Esophagus squamous epithelium (tissue), 5 donors: ENCODE measurements at regions not wholly inside any gene's neighbourhood (a gene's known extent, or its start where the extent isn't known, plus 50 kb on each side); places are given as distances from the start of the nearest gene placed in this dataset.
A peak's percentile ranks its signal among the peaks of the same experiment; 100 is the strongest.

Experiments used
- DNase-seq: peaks from one replicate; lab custom pipeline; 2025; lab: John Stamatoyannopoulos, UW
- H3K27ac ChIP-seq, 4 donors: fragments of 200-600 bp; sonication (generic); one replicate each; pipeline ENCODE4 v1.5.1; 2016 to 2019; ENCODE audit warnings: mild to moderate bottlenecking in 1 of 4
- H3K27me3 ChIP-seq, 4 donors: fragments of 200-600 bp; sonication (generic); 1 replicate in 3 of 4; 2 replicates in 1 of 4; pipeline versions ENCODE4 v1.5.1 to v1.6.0; 2017 to 2021; ENCODE audit warnings: antibody characterized with exemption in 1 of 4
- H3K36me3 ChIP-seq, 3 donors: fragments of 200-600 bp; sonication (generic); one replicate each; pipeline ENCODE4 v1.5.1; 2016 to 2019
- H3K4me1 ChIP-seq, 3 donors: fragments of 200-600 bp; sonication (generic); one replicate each; pipeline ENCODE4 v1.5.1; 2017 to 2019
- H3K4me3 ChIP-seq, 4 donors: fragments of 200-600 bp; sonication (generic); 1 replicate in 3 of 4; 2 replicates in 1 of 4; pipeline ENCODE4 v1.5.1; 2016 to 2019; ENCODE audit warnings: mild to moderate bottlenecking in 2 of 4, moderate library complexity in 1 of 4
- H3K9me3 ChIP-seq, 3 donors: fragments of 200-600 bp; sonication (generic); one replicate each; pipeline ENCODE4 v1.5.1; 2016 to 2019
- CTCF ChIP-seq, 6 experiments: fragments of 450-650 bp in 4 of 6; fragments of 200-600 bp in 2 of 6; sonication (generic) in 2 of 6; IDR thresholded peaks; one replicate each; pipeline ENCODE4 v1.5.1; 2016 to 2019; ENCODE audit warnings: antibody characterized with exemption in 6 of 6, mild to moderate bottlenecking in 4 of 6, moderate library complexity in 4 of 6
- POLR2A ChIP-seq, 4 donors: fragments of 450-650 bp; IDR thresholded peaks; one replicate each; pipeline ENCODE4 v1.6.1; 2017; ENCODE audit warnings: antibody characterized with exemption in 4 of 4, mild to moderate bottlenecking in 4 of 4, moderate library complexity in 3 of 4
- WGBS, 2 donors: methylation state at CpG; one replicate each; pipeline ENCODE4 v1.1.5; 2018; 5-methylcytosine and 5-hydroxymethylcytosine counted together
- intact Hi-C: fragments of 100-400 bp; cut with DNase I; formaldehyde crosslinking; loops from one replicate; pipeline ENCODE4 v1.15.0; 2022
- donor health status: DM: yes; HTN: yes; CAD: no.

- intact Hi-C loops, result no loop called here
- peak overlapping the region in 3 of 4 donors; percentile 60 to 76 (median 72) for H3K27ac ChIP-seq
- H3K36me3 ChIP-seq, result peaks cover 0 to 7% (median 0%) of the 10 kb centered on the region in 3 donors
- no peak for TF ChIP-seq POLR2A (IDR thresholded peaks at IDR 0.05)
- no peak for TF ChIP-seq CTCF (IDR thresholded peaks at IDR 0.05)
- H3K4me3 ChIP-seq, result no peak overlapping the region
- DNase-seq, result no peak
- H3K4me1 ChIP-seq, result peaks cover 5 to 78% (median 20%) of the 10 kb centered on the region in 3 donors
- 88 to 89% methylated on average over 6 of the region's 6 CpGs for WGBS, 2 donors
- no peaks in the 10 kb centered on the region for H3K27me3 ChIP-seq
- H3K9me3 ChIP-seq, result no peaks in the 10 kb centered on the region
Observed at GRCh38 chr19:34309368-34310138, 55.2 kb downstream of the GARRE1 start.

- Histone ChIP-seq H3K27me3 (no peaks in the 10 kb centered on the region), H3K9me3 (no peaks in the 10 kb centered on the region), H3K36me3 (no peaks in the 10 kb centered on the region), H3K27ac (peak overlapping the region; percentile 43 to 76 (median 69)), H3K4me1 (peaks cover 5 to 73% (median 20%) of the 10 kb centered on the region in 3 donors), H3K4me3 (no peak overlapping the region)
- DNase-seq, result no peak
- intact Hi-C loops, result no loop called here
- TF ChIP-seq CTCF (IDR thresholded peaks at IDR 0.05) (no peak), POLR2A (IDR thresholded peaks at IDR 0.05) (no peak)
- 34 to 44% methylated on average over 4 to 6 of the region's 6 CpGs for WGBS, 2 donors
Observed at GRCh38 chr19:34310494-34310981, 54.5 kb upstream of the GPI start.

DNA sequence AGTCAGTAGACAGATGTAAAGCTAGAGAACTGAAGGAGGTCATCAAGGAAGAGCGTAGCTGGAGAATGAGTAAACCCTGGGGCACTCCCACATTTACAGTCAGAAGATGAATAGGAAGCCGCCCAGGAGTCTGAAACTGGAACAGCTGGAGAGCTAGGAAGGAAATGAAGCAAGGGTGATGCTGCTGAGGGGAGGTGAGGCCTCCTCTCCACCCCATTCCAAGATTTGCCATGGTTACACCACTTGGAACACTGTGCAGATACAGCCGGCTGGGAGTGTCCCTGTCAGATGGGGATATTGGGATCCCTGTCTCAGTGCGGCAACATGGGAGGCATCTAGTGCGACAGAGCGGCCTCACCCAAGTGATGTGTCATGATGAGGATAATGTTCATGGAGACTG is 51.8 kb upstream of the GPI start:
- TF ChIP-seq POLR2A (IDR thresholded peaks at IDR 0.05), result no peak
- no peak for TF ChIP-seq CTCF (IDR thresholded peaks at IDR 0.05)
- H3K27ac ChIP-seq, result peak overlapping the region in 3 of 4 donors; percentile 29 to 72 (median 62)
- 67 to 84% methylated on average over 6 of the region's 6 CpGs for WGBS, 2 donors
- intact Hi-C loops, result no loop called here
- no peaks in the 10 kb centered on the region for H3K36me3 ChIP-seq
- DNase-seq, result no peak
- H3K4me1 ChIP-seq, result peaks cover 10 to 73% (median 36%) of the 10 kb centered on the region in 3 donors
- H3K9me3 ChIP-seq, result no peaks in the 10 kb centered on the region
- no peaks in the 10 kb centered on the region for H3K27me3 ChIP-seq
- no peak overlapping the region for H3K4me3 ChIP-seq

GRCh38 chr19:34314437-34315313 is 50.3 kb upstream of the GPI start:
- Histone ChIP-seq H3K27ac (no peak overlapping the region), H3K9me3 (no peaks in the 10 kb centered on the region), H3K36me3 (no peaks in the 10 kb centered on the region), H3K4me1 (peaks cover 10 to 76% (median 42%) of the 10 kb centered on the region in 3 donors), H3K27me3 (no peaks in the 10 kb centered on the region), H3K4me3 (no peak overlapping the region)
- TF ChIP-seq POLR2A (IDR thresholded peaks at IDR 0.05) (no peak), CTCF (IDR thresholded peaks at IDR 0.05) (no peak)
- DNase-seq, result no peak
- 75 to 88% methylated on average over 4 of the region's 4 CpGs for WGBS, 2 donors
- intact Hi-C loops, result no loop called here
